ENCODE measurements at regions not wholly inside any gene's neighbourhood (a gene's known extent, or its start where the extent isn't known, plus 50 kb on each side); places are given as distances from the start of the nearest gene placed in this dataset.

- no peak for FAIRE-seq
Measured at GRCh38 chr17:79500745-79501618, 109.9 kb downstream of the RBFOX3 start.

GRCh38 chr17:79498854-79499253, 112.0 kb downstream of the RBFOX3 start:
- no peak for FAIRE-seq

GRCh38 chr17:79497777-79498348, 113.0 kb downstream of the RBFOX3 start:
- FAIRE-seq: no peak

GRCh38 chr17:79496422-79497005, 114.3 kb downstream of the RBFOX3 start:
- FAIRE-seq: no peak

GRCh38 chr17:79495665-79496064, 115.2 kb downstream of the RBFOX3 start:
- FAIRE-seq: no peak

- no peak for FAIRE-seq
Measured at GRCh38 chr17:79491006-79491405, 119.8 kb downstream of the RBFOX3 start.

GRCh38 chr17:79490530-79490929, 120.3 kb downstream of the RBFOX3 start:
- FAIRE-seq: no peak

- FAIRE-seq: no peak
Measured at GRCh38 chr17:79487149-79487548, 123.7 kb downstream of the RBFOX3 start.

GRCh38 chr17:79485991-79486390, 124.9 kb downstream of the RBFOX3 start:
- no peak for FAIRE-seq

- no peak for FAIRE-seq
Measured at GRCh38 chr17:79485419-79485985, 125.3 kb downstream of the RBFOX3 start.

GRCh38 chr17:79484600-79485418, 126.0 kb downstream of the RBFOX3 start:
- FAIRE-seq: no peak

GRCh38 chr17:79483842-79484241, 127.0 kb downstream of the RBFOX3 start:
- FAIRE-seq: no peak

- FAIRE-seq: no peak
Measured at GRCh38 chr17:79482727-79483521, 127.9 kb downstream of the RBFOX3 start.

- FAIRE-seq: no peak
Measured at GRCh38 chr17:79479876-79480275, 131.0 kb downstream of the RBFOX3 start.

GRCh38 chr17:79478841-79479240, 132.0 kb downstream of the RBFOX3 start:
- no peak for FAIRE-seq

- FAIRE-seq: no peak
Measured at GRCh38 chr17:79478051-79478461, 132.8 kb downstream of the RBFOX3 start.

GRCh38 chr17:79476074-79476652, 134.7 kb downstream of the RBFOX3 start:
- FAIRE-seq: no peak

GRCh38 chr17:79473876-79474440, 136.9 kb downstream of the RBFOX3 start:
- FAIRE-seq: no peak

GRCh38 chr17:79473111-79473875, 137.6 kb downstream of the RBFOX3 start:
- no peak for FAIRE-seq

GRCh38 chr17:79470754-79471153, 140.1 kb downstream of the RBFOX3 start:
- no peak for FAIRE-seq
